ENCODE measurements at regions not wholly inside any gene's neighbourhood (a gene's known extent, or its start where the extent isn't known, plus 50 kb on each side); places are given as distances from the start of the nearest gene placed in this dataset.

DNA sequence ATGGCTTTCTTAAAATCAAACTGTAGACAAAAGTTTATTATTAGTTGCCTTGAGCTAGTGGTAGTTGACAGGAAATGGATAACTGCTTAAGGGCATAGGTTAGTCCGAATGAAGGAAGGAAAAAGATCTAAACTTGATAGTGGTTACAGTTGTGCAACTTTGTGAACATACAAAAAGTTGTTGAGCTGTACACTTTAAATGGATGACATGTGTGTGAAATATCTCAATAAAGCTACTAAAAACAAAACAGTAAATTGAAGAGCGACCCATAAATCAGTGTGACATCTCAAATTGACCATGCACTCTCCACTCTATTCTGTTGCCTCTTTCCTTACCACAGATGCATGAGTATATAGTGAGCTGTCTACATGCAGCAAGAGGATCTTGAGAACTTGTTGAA lies 1757.8 kb downstream of the PCDH9 start (continued):
- TF ChIP-seq, protein P1, sequence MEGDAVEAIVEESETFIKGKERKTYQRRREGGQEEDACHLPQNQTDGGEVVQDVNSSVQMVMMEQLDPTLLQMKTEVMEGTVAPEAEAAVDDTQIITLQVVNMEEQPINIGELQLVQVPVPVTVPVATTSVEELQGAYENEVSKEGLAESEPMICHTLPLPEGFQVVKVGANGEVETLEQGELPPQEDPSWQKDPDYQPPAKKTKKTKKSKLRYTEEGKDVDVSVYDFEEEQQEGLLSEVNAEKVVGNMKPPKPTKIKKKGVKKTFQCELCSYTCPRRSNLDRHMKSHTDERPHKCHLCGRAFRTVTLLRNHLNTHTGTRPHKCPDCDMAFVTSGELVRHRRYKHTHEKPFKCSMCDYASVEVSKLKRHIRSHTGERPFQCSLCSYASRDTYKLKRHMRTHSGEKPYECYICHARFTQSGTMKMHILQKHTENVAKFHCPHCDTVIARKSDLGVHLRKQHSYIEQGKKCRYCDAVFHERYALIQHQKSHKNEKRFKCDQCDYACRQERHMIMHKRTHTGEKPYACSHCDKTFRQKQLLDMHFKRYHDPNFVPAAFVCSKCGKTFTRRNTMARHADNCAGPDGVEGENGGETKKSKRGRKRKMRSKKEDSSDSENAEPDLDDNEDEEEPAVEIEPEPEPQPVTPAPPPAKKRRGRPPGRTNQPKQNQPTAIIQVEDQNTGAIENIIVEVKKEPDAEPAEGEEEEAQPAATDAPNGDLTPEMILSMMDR (conservative IDR thresholded peaks at IDR 0.05; ENCODE audit: low read depth in 2 of 2) = no peak
- no peak for TF ChIP-seq POLR2AphosphoS5 (IDR thresholded peaks at IDR 0.05; ENCODE audit: low read depth)
- no peak for TF ChIP-seq STAT1 (IDR thresholded peaks at IDR 0.05; ENCODE audit: unreplicated experiment)
- TF ChIP-seq, protein P2, sequence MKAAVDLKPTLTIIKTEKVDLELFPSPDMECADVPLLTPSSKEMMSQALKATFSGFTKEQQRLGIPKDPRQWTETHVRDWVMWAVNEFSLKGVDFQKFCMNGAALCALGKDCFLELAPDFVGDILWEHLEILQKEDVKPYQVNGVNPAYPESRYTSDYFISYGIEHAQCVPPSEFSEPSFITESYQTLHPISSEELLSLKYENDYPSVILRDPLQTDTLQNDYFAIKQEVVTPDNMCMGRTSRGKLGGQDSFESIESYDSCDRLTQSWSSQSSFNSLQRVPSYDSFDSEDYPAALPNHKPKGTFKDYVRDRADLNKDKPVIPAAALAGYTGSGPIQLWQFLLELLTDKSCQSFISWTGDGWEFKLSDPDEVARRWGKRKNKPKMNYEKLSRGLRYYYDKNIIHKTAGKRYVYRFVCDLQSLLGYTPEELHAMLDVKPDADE (IDR thresholded peaks at IDR 0.05) = no peak
- TF ChIP-seq EZH2 (IDR thresholded peaks at IDR 0.05; ENCODE audit: low read depth, unreplicated experiment) = no peak
- TF ChIP-seq EZH2phosphoT487 (IDR thresholded peaks at IDR 0.05; ENCODE audit: unreplicated experiment) = no peak
- TF ChIP-seq, protein P3, sequence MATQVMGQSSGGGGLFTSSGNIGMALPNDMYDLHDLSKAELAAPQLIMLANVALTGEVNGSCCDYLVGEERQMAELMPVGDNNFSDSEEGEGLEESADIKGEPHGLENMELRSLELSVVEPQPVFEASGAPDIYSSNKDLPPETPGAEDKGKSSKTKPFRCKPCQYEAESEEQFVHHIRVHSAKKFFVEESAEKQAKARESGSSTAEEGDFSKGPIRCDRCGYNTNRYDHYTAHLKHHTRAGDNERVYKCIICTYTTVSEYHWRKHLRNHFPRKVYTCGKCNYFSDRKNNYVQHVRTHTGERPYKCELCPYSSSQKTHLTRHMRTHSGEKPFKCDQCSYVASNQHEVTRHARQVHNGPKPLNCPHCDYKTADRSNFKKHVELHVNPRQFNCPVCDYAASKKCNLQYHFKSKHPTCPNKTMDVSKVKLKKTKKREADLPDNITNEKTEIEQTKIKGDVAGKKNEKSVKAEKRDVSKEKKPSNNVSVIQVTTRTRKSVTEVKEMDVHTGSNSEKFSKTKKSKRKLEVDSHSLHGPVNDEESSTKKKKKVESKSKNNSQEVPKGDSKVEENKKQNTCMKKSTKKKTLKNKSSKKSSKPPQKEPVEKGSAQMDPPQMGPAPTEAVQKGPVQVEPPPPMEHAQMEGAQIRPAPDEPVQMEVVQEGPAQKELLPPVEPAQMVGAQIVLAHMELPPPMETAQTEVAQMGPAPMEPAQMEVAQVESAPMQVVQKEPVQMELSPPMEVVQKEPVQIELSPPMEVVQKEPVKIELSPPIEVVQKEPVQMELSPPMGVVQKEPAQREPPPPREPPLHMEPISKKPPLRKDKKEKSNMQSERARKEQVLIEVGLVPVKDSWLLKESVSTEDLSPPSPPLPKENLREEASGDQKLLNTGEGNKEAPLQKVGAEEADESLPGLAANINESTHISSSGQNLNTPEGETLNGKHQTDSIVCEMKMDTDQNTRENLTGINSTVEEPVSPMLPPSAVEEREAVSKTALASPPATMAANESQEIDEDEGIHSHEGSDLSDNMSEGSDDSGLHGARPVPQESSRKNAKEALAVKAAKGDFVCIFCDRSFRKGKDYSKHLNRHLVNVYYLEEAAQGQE (IDR thresholded peaks at IDR 0.05; ENCODE audit: unreplicated experiment) = no peak
- no peak for TF ChIP-seq JUNB (IDR thresholded peaks at IDR 0.05; ENCODE audit: unreplicated experiment)

DNA sequence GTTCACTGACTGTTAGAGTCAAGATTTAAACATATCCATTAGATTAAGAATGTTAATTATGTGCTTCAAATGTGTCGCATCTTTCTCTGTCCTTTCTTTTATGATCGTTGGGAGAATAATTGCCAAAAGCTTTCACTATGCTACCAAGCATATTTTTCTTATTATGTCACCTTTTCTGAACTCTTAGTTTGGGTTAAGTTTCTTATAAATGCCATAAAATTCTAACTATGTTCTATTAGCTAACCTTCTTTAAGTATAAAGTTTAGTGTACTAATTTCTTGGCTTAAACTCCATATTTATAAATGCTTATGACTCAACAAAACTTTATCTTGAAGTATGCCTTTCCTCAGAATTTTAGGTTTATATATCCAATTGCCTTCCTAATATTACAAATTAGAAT lies 1759.4 kb downstream of the PCDH9 start:
- no peak for ATAC-seq
- peaks cover 6% of the 10 kb centered on the region for H3K9me2 ChIP-seq (ENCODE audit: insufficient read depth)
- no peak overlapping the region for H2AFZ ChIP-seq
- H4K20me1 ChIP-seq (replicated peaks; ENCODE audit: insufficient read depth) = no peaks in the 10 kb centered on the region
- no peaks in the 10 kb centered on the region for H3K27me3 ChIP-seq (ENCODE audit: insufficient read depth)
- DNase-seq (ENCODE audit: low spot score) = no peak
- no peaks in the 10 kb centered on the region for H3K27me3 Mint-ChIP-seq (ENCODE audit: insufficient read depth, low read depth, poor library complexity)
- H3F3A ChIP-seq (replicated peaks; ENCODE audit: low read depth) = no peaks in the 10 kb centered on the region
- H3K4me3 Mint-ChIP-seq = no peak overlapping the region
- no peaks in the 10 kb centered on the region for H3K4me1 ChIP-seq (ENCODE audit: insufficient read depth)
- no peak overlapping the region for H3K27ac ChIP-seq (ENCODE audit: low read depth)
- H3K36me3 Mint-ChIP-seq (ENCODE audit: low read depth) = no peaks in the 10 kb centered on the region
- no peak overlapping the region for H3K4me2 ChIP-seq
- no peaks in the 10 kb centered on the region for H3K4me1 Mint-ChIP-seq
- no peak overlapping the region for H3K4me3 ChIP-seq
- no peaks in the 10 kb centered on the region for H3K79me2 ChIP-seq (replicated peaks; ENCODE audit: insufficient read depth)
- H3K9me3 Mint-ChIP-seq = peaks cover 3% of the 10 kb centered on the region; the same call in 1 of the 3 replicates
- H3K36me3 ChIP-seq (ENCODE audit: insufficient read depth) = no peaks in the 10 kb centered on the region
- H3K27ac Mint-ChIP-seq = no peak overlapping the region
- TF ChIP-seq ZNF331 (CRISPR knock-in tag; IDR thresholded peaks at IDR 0.05; ENCODE audit: low read depth) (no peak), EZH2 (IDR thresholded peaks at IDR 0.05; ENCODE audit: low read depth, unreplicated experiment) (no peak), EZH2phosphoT487 (IDR thresholded peaks at IDR 0.05; ENCODE audit: unreplicated experiment) (no peak), POLR2AphosphoS5 (IDR thresholded peaks at IDR 0.05; ENCODE audit: low read depth) (no peak), NANOG (IDR thresholded peaks at IDR 0.05; ENCODE audit: borderline replicate concordance) (no peak), JUNB (IDR thresholded peaks at IDR 0.05; ENCODE audit: unreplicated experiment) (no peak), ZNF114 (CRISPR knock-in tag; IDR thresholded peaks at IDR 0.05) (no peak), STAT1 (IDR thresholded peaks at IDR 0.05; ENCODE audit: unreplicated experiment) (no peak)
- TF ChIP-seq, protein P1 (conservative IDR thresholded peaks at IDR 0.05; ENCODE audit: low read depth in 2 of 2) = no peak
- TF ChIP-seq, protein P2 (IDR thresholded peaks at IDR 0.05) = no peak
- TF ChIP-seq, protein P3 (IDR thresholded peaks at IDR 0.05; ENCODE audit: unreplicated experiment) = no peak

All from GM23338 (cell line).